Body of pancreas (tissue), 4 donors: ENCODE measurements at regions not wholly inside any gene's neighbourhood (a gene's known extent, or its start where the extent isn't known, plus 50 kb on each side); places are given as distances from the start of the nearest gene placed in this dataset.

Experiments used
- CTCF ChIP-seq, 7 experiments: fragments of 450-650 bp in 4 of 7; fragments of 200-600 bp in 3 of 7; sonication (generic) in 3 of 7; IDR thresholded peaks; one replicate each; pipeline ENCODE4 v1.5.1; 2016 to 2019; ENCODE audit warnings: antibody characterized with exemption in 7 of 7
- POLR2A ChIP-seq, 3 donors: fragments of 450-650 bp; IDR thresholded peaks; one replicate each; pipeline ENCODE4 v1.6.1; 2016; ENCODE audit warnings: antibody characterized with exemption in 3 of 3, mild to moderate bottlenecking in 2 of 3

GRCh38 chr12:53872367-53872766 is 66.3 kb upstream of the HOXC13 start:
- TF ChIP-seq CTCF (IDR thresholded peaks at IDR 0.05), result no peak
- TF ChIP-seq POLR2A (IDR thresholded peaks at IDR 0.05), result no peak
